ENCODE measurements at regions not wholly inside any gene's neighbourhood (a gene's known extent, or its start where the extent isn't known, plus 50 kb on each side); places are given as distances from the start of the nearest gene placed in this dataset.

- peaks cover 4% of the 10 kb centered on the region for H3K4me1 Mint-ChIP-seq
- Histone ChIP-seq H2AFZ (ENCODE audit: insufficient read depth, low read depth, low read length, poor library complexity, severe bottlenecking) (no peak overlapping the region), H3K9me3 (ENCODE audit: control extremely low read depth in 1 of 3, control insufficient read depth in 2 of 3, insufficient read depth in 1 of 3, low read length in 2 of 3) (no peaks in the 10 kb centered on the region), H3K4me1 (ENCODE audit: control insufficient read depth in 2 of 2, insufficient read depth in 2 of 2, low read length in 2 of 2) (no peaks in the 10 kb centered on the region), H3K4me3 (ENCODE audit: control extremely low read depth in 1 of 5, extremely low read depth in 1 of 5, insufficient read depth in 1 of 5, low read depth in 2 of 5, low read length in 4 of 5) (no peak overlapping the region), H3K79me2 (ENCODE audit: control insufficient read depth, insufficient read depth, low read length) (no peaks in the 10 kb centered on the region), H3K27me3 (replicated peaks in 1 of 4; ENCODE audit: control extremely low read depth in 1 of 4, control insufficient read depth in 3 of 4, insufficient read depth in 4 of 4, low read length in 3 of 4) (peaks cover 0 to 2% (median 0%) of the 10 kb centered on the region in 4 experiments), H3K36me3 (replicated peaks in 1 of 2; ENCODE audit: control extremely low read depth in 1 of 2, control insufficient read depth in 1 of 2, extremely low read depth in 1 of 2, insufficient read depth in 2 of 2, low read length in 1 of 2) (no peaks in the 10 kb centered on the region), H3K4me2 (replicated peaks; ENCODE audit: low read depth, low read length, poor library complexity, severe bottlenecking) (no peak overlapping the region), H3K27ac (ENCODE audit: low read length in 2 of 2) (no peak overlapping the region), H3K9ac (ENCODE audit: low read length) (no peak overlapping the region), H4K20me1 (ENCODE audit: control insufficient read depth, insufficient read depth, low read length, poor library complexity, severe bottlenecking) (no peaks in the 10 kb centered on the region)
- no peak overlapping the region for H3K4me3 Mint-ChIP-seq
- H3K27ac Mint-ChIP-seq, result no peak overlapping the region
- H3K9me3 Mint-ChIP-seq (ENCODE audit: insufficient read depth), result no peaks in the 10 kb centered on the region
- ChIA-PET POLR2A (no interaction called here), CTCF (no interaction called here)
- no peak for ATAC-seq (ENCODE audit: low read depth)
- intact Hi-C loops (cut with micrococcal nuclease), result no loop called here
- H3K27me3 Mint-ChIP-seq, result peaks cover 8% of the 10 kb centered on the region
- DNase-seq, result no peak
- WGBS (ENCODE audit: insufficient coverage), result no CpG with 5 or more reads among the region's 3 CpGs
- TF ChIP-seq, protein P1, sequence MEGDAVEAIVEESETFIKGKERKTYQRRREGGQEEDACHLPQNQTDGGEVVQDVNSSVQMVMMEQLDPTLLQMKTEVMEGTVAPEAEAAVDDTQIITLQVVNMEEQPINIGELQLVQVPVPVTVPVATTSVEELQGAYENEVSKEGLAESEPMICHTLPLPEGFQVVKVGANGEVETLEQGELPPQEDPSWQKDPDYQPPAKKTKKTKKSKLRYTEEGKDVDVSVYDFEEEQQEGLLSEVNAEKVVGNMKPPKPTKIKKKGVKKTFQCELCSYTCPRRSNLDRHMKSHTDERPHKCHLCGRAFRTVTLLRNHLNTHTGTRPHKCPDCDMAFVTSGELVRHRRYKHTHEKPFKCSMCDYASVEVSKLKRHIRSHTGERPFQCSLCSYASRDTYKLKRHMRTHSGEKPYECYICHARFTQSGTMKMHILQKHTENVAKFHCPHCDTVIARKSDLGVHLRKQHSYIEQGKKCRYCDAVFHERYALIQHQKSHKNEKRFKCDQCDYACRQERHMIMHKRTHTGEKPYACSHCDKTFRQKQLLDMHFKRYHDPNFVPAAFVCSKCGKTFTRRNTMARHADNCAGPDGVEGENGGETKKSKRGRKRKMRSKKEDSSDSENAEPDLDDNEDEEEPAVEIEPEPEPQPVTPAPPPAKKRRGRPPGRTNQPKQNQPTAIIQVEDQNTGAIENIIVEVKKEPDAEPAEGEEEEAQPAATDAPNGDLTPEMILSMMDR (IDR thresholded peaks at IDR 0.05), result no peak
- no peak for TF ChIP-seq EZH2 (IDR thresholded peaks at IDR 0.05; ENCODE audit: borderline replicate concordance, insufficient read depth, low read depth, low read length, poor library complexity, severe bottlenecking)
These were observed 84.6 kb upstream of the RPL34 start for GRCh38 chr4:108535757-108536156.

DNA sequence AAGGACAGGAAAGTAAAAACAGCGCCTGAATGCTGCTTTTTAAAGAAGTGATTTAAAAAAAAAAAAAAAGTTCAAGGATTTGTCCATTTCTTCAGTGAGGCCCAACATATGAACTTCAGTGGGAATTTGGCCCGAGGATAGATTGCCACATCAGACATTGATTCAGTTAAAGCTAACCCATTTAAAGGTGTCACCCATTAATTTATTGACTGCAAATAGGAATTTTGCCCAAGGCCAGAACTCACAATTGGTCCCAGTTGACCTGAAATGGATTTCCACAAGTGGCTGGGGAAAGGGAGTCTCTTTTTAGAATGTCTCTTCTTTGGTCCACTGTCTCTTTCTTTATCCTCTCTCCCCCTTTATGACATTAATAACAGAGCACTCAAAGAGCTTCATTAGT is 86.5 kb upstream of the RPL34 start:
- H3K4me1 Mint-ChIP-seq, result peaks cover 6% of the 10 kb centered on the region
- Histone ChIP-seq H4K20me1 (ENCODE audit: control insufficient read depth, insufficient read depth, low read length, poor library complexity, severe bottlenecking) (no peaks in the 10 kb centered on the region), H3K79me2 (ENCODE audit: control insufficient read depth, insufficient read depth, low read length) (no peaks in the 10 kb centered on the region), H3K4me1 (ENCODE audit: control insufficient read depth in 2 of 2, insufficient read depth in 2 of 2, low read length in 2 of 2) (no peaks in the 10 kb centered on the region), H3K9ac (ENCODE audit: low read length) (no peak overlapping the region), H3K27ac (ENCODE audit: low read length in 2 of 2) (no peak overlapping the region), H3K4me2 (replicated peaks; ENCODE audit: low read depth, low read length, poor library complexity, severe bottlenecking) (no peak overlapping the region), H3K27me3 (replicated peaks in 1 of 4; ENCODE audit: control extremely low read depth in 1 of 4, control insufficient read depth in 3 of 4, insufficient read depth in 4 of 4, low read length in 3 of 4) (peaks cover 0 to 3% (median 1%) of the 10 kb centered on the region in 4 experiments), H3K9me3 (ENCODE audit: control extremely low read depth in 1 of 3, control insufficient read depth in 2 of 3, insufficient read depth in 1 of 3, low read length in 2 of 3) (no peaks in the 10 kb centered on the region), H2AFZ (ENCODE audit: insufficient read depth, low read depth, low read length, poor library complexity, severe bottlenecking) (no peak overlapping the region), H3K4me3 (ENCODE audit: control extremely low read depth in 1 of 5, extremely low read depth in 1 of 5, insufficient read depth in 1 of 5, low read depth in 2 of 5, low read length in 4 of 5) (no peak overlapping the region), H3K36me3 (replicated peaks in 1 of 2; ENCODE audit: control extremely low read depth in 1 of 2, control insufficient read depth in 1 of 2, extremely low read depth in 1 of 2, insufficient read depth in 2 of 2, low read length in 1 of 2) (no peaks in the 10 kb centered on the region)
- DNase-seq, result no peak
- no peaks in the 10 kb centered on the region for H3K9me3 Mint-ChIP-seq (ENCODE audit: insufficient read depth)
- no peak overlapping the region for H3K4me3 Mint-ChIP-seq
- ChIA-PET POLR2A (no interaction called here), CTCF (interaction anchor here (0.7 to 1.8 kb wide), 2 partner anchors 12 to 39 kb away, joined by 4 to 7 read pairs; no protein-coding TSS in a partner anchor)
- peaks cover 8% of the 10 kb centered on the region for H3K27me3 Mint-ChIP-seq
- H3K27ac Mint-ChIP-seq, result no peak overlapping the region
- TF ChIP-seq, protein P1 (IDR thresholded peaks at IDR 0.05), result no peak
- no peak for TF ChIP-seq EZH2 (IDR thresholded peaks at IDR 0.05; ENCODE audit: borderline replicate concordance, insufficient read depth, low read depth, low read length, poor library complexity, severe bottlenecking)
- intact Hi-C loops (cut with micrococcal nuclease), result no loop called here
- 71% methylated on average over 1 of the region's 2 CpGs for WGBS (ENCODE audit: insufficient coverage)
- ATAC-seq (ENCODE audit: low read depth), result no peak

All from B cell (primary cell).